ENCODE measurements at regions not wholly inside any gene's neighbourhood (a gene's known extent, or its start where the extent isn't known, plus 50 kb on each side); places are given as distances from the start of the nearest gene placed in this dataset.

DNA sequence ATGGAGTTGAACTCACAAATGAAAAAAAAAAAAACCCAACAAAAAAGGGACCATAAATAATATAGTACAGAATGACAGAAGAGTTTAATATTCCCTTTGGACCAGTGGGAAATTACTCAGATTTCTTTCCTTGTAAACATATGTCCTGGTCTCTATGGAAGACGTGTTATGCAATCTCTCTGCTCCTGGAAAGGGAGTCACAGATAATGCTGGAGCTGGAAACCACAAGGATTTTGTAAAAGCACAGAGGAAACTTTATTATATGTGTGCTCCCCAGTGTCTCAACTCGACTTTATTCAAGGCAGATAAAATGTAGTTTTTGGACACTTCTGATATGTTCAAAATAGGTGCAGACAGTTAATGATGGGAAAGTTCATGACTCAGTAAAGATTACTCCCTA, 88.1 kb upstream of the ZFP64 start:
- no peak for TF ChIP-seq CTCF (conservative IDR thresholded peaks at IDR 0.05)
- Mint-ChIP-seq H3K9me3 (no peaks in the 10 kb centered on the region), H3K27me3 (ENCODE audit: low read depth) (peaks cover 7% of the 10 kb centered on the region), H3K27ac (ENCODE audit: unreplicated experiment) (no peak overlapping the region), H3K36me3 (ENCODE audit: low read depth) (no peaks in the 10 kb centered on the region), H3K4me3 (no peak overlapping the region), H3K4me1 (peaks cover 6% of the 10 kb centered on the region)
- no peak for DNase-seq (ENCODE audit: low read depth, low spot score)

- Mint-ChIP-seq H3K27ac (ENCODE audit: unreplicated experiment) (no peak overlapping the region), H3K27me3 (ENCODE audit: low read depth) (no peaks in the 10 kb centered on the region), H3K4me3 (no peak overlapping the region), H3K9me3 (no peaks in the 10 kb centered on the region), H3K4me1 (peaks cover 12% of the 10 kb centered on the region), H3K36me3 (ENCODE audit: low read depth) (no peaks in the 10 kb centered on the region)
- no peak for DNase-seq (ENCODE audit: low read depth, low spot score)
- no peak for TF ChIP-seq CTCF (conservative IDR thresholded peaks at IDR 0.05)
Observed at GRCh38 chr20:52275181-52275691, 83.7 kb upstream of the ZFP64 start.

- no peak for TF ChIP-seq CTCF (conservative IDR thresholded peaks at IDR 0.05)
- Mint-ChIP-seq H3K9me3 (no peaks in the 10 kb centered on the region), H3K4me3 (no peak overlapping the region), H3K4me1 (peaks cover 11% of the 10 kb centered on the region), H3K27ac (ENCODE audit: unreplicated experiment) (no peak overlapping the region), H3K27me3 (ENCODE audit: low read depth) (no peaks in the 10 kb centered on the region), H3K36me3 (ENCODE audit: low read depth) (no peaks in the 10 kb centered on the region)
- DNase-seq (ENCODE audit: low read depth, low spot score), result no peak
Observed at GRCh38 chr20:52270696-52271095, 79.1 kb upstream of the ZFP64 start.

DNA sequence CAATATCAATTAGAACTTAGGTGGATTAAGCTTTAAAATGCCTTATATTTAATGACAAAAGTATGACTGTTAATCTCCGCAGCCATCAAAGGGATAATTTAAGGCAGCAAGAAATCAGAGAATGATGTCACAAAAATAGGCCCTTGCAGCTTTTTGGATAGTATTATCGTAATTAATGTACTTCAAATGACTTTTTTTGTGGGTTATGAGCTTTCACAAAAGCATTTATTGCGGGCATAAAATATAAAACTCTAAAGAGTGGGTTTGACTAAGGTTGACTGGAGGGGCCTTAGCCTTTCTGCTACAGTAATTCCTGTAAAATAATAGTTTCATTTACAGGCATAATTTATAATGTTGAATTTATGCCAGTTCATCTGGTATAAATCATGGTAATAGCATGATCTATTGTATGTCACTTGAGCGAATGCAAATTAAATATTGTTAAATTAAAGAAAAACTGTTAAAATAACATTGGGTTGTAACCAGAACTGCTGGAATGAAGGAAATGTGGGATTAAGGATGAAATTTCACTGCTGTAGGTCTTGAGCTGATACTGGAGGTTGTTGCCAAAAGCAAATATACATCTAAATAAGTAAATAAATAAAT, 78.5 kb upstream of the ZFP64 start:
- Mint-ChIP-seq H3K27ac (ENCODE audit: unreplicated experiment) (no peak overlapping the region), H3K36me3 (ENCODE audit: low read depth) (no peaks in the 10 kb centered on the region), H3K27me3 (ENCODE audit: low read depth) (no peaks in the 10 kb centered on the region), H3K4me3 (no peak overlapping the region), H3K4me1 (peaks cover 6% of the 10 kb centered on the region), H3K9me3 (no peaks in the 10 kb centered on the region)
- no peak for DNase-seq (ENCODE audit: low read depth, low spot score)
- TF ChIP-seq CTCF (conservative IDR thresholded peaks at IDR 0.05), result no peak

GRCh38 chr20:52269321-52269720, 77.7 kb upstream of the ZFP64 start:
- TF ChIP-seq CTCF (conservative IDR thresholded peaks at IDR 0.05), result no peak
- H3K27ac Mint-ChIP-seq (ENCODE audit: unreplicated experiment), result no peak overlapping the region
- H3K36me3 Mint-ChIP-seq (ENCODE audit: low read depth), result no peaks in the 10 kb centered on the region
- no peak for DNase-seq (ENCODE audit: low read depth, low spot score)
- peaks cover 6% of the 10 kb centered on the region for H3K4me1 Mint-ChIP-seq
- no peaks in the 10 kb centered on the region for H3K9me3 Mint-ChIP-seq
- no peaks in the 10 kb centered on the region for H3K27me3 Mint-ChIP-seq (ENCODE audit: low read depth)
- H3K4me3 Mint-ChIP-seq, result no peak overlapping the region

Measured in neural crest cell (in vitro differentiated cells).